Endothelial cell (in vitro differentiated cells): ENCODE measurements at regions not wholly inside any gene's neighbourhood (a gene's known extent, or its start where the extent isn't known, plus 50 kb on each side); places are given as distances from the start of the nearest gene placed in this dataset.

Experiments
- DNase-seq: peaks from one replicate; pipeline ENCODE4 v3.0.0; 2021; ENCODE audit warnings: low spot score
- H3K27ac Mint-ChIP-seq: one replicate; pipeline ENCODE4 v1.8.0; 2021; ENCODE audit warnings: mixed read lengths, inconsistent platforms; ENCODE audit not compliant: unreplicated experiment
- H3K27me3 Mint-ChIP-seq: one replicate; pipeline ENCODE4 v1.8.0; 2021; ENCODE audit warnings: mild to moderate bottlenecking, moderate library complexity, mixed read lengths, inconsistent platforms; ENCODE audit not compliant: unreplicated experiment
- H3K36me3 Mint-ChIP-seq: one replicate; pipeline ENCODE4 v1.8.0; 2021; ENCODE audit warnings: mild to moderate bottlenecking, low read depth, mixed read lengths, inconsistent platforms; ENCODE audit not compliant: unreplicated experiment
- H3K4me1 Mint-ChIP-seq: one replicate; pipeline ENCODE4 v1.8.0; 2021; ENCODE audit warnings: mild to moderate bottlenecking, mixed read lengths, inconsistent platforms; ENCODE audit not compliant: unreplicated experiment
- H3K4me3 Mint-ChIP-seq: one replicate; pipeline ENCODE4 v1.8.0; 2021; ENCODE audit warnings: mild to moderate bottlenecking, mixed read lengths, inconsistent platforms; ENCODE audit not compliant: unreplicated experiment
- H3K9me3 Mint-ChIP-seq: one replicate; pipeline ENCODE4 v1.8.0; 2021; ENCODE audit warnings: mixed read lengths, inconsistent platforms; ENCODE audit not compliant: unreplicated experiment
- TF ChIP-seq, protein P1 (sequence below): fragments of 200-600 bp; sonication (generic); IDR thresholded peaks from one replicate; pipeline ENCODE4 v1.5.0; 2021; ENCODE audit warnings: antibody characterized with exemption; ENCODE audit not compliant: unreplicated experiment

- Mint-ChIP-seq H3K9me3 (no peaks in the 10 kb centered on the region), H3K27ac (no peak overlapping the region), H3K4me1 (peaks cover 2% of the 10 kb centered on the region), H3K36me3 (no peaks in the 10 kb centered on the region), H3K4me3 (no peak overlapping the region), H3K27me3 (no peaks in the 10 kb centered on the region)
- TF ChIP-seq, protein P1, sequence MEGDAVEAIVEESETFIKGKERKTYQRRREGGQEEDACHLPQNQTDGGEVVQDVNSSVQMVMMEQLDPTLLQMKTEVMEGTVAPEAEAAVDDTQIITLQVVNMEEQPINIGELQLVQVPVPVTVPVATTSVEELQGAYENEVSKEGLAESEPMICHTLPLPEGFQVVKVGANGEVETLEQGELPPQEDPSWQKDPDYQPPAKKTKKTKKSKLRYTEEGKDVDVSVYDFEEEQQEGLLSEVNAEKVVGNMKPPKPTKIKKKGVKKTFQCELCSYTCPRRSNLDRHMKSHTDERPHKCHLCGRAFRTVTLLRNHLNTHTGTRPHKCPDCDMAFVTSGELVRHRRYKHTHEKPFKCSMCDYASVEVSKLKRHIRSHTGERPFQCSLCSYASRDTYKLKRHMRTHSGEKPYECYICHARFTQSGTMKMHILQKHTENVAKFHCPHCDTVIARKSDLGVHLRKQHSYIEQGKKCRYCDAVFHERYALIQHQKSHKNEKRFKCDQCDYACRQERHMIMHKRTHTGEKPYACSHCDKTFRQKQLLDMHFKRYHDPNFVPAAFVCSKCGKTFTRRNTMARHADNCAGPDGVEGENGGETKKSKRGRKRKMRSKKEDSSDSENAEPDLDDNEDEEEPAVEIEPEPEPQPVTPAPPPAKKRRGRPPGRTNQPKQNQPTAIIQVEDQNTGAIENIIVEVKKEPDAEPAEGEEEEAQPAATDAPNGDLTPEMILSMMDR: no peak
- DNase-seq: no peak
Measured at GRCh38 chr10:28873540-28873939, 196.2 kb downstream of the BAMBI start.

GRCh38 chr10:28874210-28874609 lies 196.9 kb downstream of the BAMBI start:
- no peak for DNase-seq
- Mint-ChIP-seq H3K4me3 (no peak overlapping the region), H3K27ac (no peak overlapping the region), H3K36me3 (no peaks in the 10 kb centered on the region), H3K27me3 (no peaks in the 10 kb centered on the region), H3K4me1 (peaks cover 2% of the 10 kb centered on the region), H3K9me3 (no peaks in the 10 kb centered on the region)
- TF ChIP-seq, protein P1: no peak

GRCh38 chr10:28875549-28876081 lies 198.3 kb downstream of the BAMBI start:
- Mint-ChIP-seq H3K9me3 (no peaks in the 10 kb centered on the region), H3K4me3 (no peak overlapping the region), H3K27ac (no peak overlapping the region), H3K36me3 (no peaks in the 10 kb centered on the region), H3K27me3 (no peaks in the 10 kb centered on the region), H3K4me1 (no peaks in the 10 kb centered on the region)
- TF ChIP-seq, protein P1: no peak
- DNase-seq: no peak

GRCh38 chr10:28878236-28878970 lies 201.1 kb downstream of the BAMBI start:
- Mint-ChIP-seq H3K9me3 (no peaks in the 10 kb centered on the region), H3K36me3 (no peaks in the 10 kb centered on the region), H3K4me1 (no peaks in the 10 kb centered on the region), H3K27ac (no peak overlapping the region), H3K4me3 (no peak overlapping the region), H3K27me3 (no peaks in the 10 kb centered on the region)
- no peak for DNase-seq
- TF ChIP-seq, protein P1: no peak

- Mint-ChIP-seq H3K4me3 (no peak overlapping the region), H3K9me3 (no peaks in the 10 kb centered on the region), H3K4me1 (no peaks in the 10 kb centered on the region), H3K36me3 (no peaks in the 10 kb centered on the region), H3K27me3 (no peaks in the 10 kb centered on the region), H3K27ac (no peak overlapping the region)
- TF ChIP-seq, protein P1: no peak
- no peak for DNase-seq
Measured at GRCh38 chr10:28879246-28879645, 201.9 kb downstream of the BAMBI start.
